ENCODE measurements at regions not wholly inside any gene's neighbourhood (a gene's known extent, or its start where the extent isn't known, plus 50 kb on each side); places are given as distances from the start of the nearest gene placed in this dataset.

- H4K8ac ChIP-seq (ENCODE audit: extremely low read depth, insufficient read depth, low read length): no peak overlapping the region
- DNase-seq (ENCODE audit: low read depth in 1 of 2, low spot score in 2 of 2): no peak
- H4K20me1 ChIP-seq (replicated peaks in 1 of 2; ENCODE audit: control insufficient read depth in 1 of 2, insufficient read depth in 2 of 2, low read length in 2 of 2): no peaks in the 10 kb centered on the region
- no peaks in the 10 kb centered on the region for H3K4me1 ChIP-seq (replicated peaks in 1 of 4; ENCODE audit: control insufficient read depth in 3 of 4, insufficient read depth in 4 of 4, low read length in 3 of 4)
- no peak overlapping the region for H3K9ac ChIP-seq (replicated peaks in 1 of 4; ENCODE audit: extremely low read depth in 1 of 4, low read depth in 3 of 4, low read length in 3 of 4)
- ChIA-PET POLR2A (ENCODE audit: partially characterized antibody) (no interaction called here), CTCF (ENCODE audit: partially characterized antibody) (interaction anchor here (0.8 to 1.2 kb wide), 5 partner anchors 8 to 116 kb away, joined by 3 to 5 read pairs (median 4); no protein-coding TSS in a partner anchor)
- no peak overlapping the region for H2AFZ ChIP-seq (ENCODE audit: low read length)
- H2BK12ac ChIP-seq (ENCODE audit: low read depth, low read length): no peak overlapping the region
- H3K14ac ChIP-seq (ENCODE audit: insufficient read length): no peak overlapping the region
- H3K4me2 ChIP-seq (ENCODE audit: insufficient read depth in 1 of 2, low read depth in 2 of 2, low read length in 2 of 2): no peak overlapping the region
- H3K9me3 ChIP-seq (ENCODE audit: insufficient read depth in 2 of 2, low read depth in 1 of 2, low read length in 1 of 2): no peaks in the 10 kb centered on the region
- H3K27ac ChIP-seq (ENCODE audit: low read depth, low read length): no peak overlapping the region
- no peak overlapping the region for H3K18ac ChIP-seq (ENCODE audit: extremely low read depth, low read length)
- no peak overlapping the region for H3K56ac ChIP-seq (replicated peaks; ENCODE audit: insufficient read length, low read depth, low read length)
- no peaks in the 10 kb centered on the region for H3K36me3 ChIP-seq (ENCODE audit: control insufficient read depth in 2 of 4, insufficient read depth in 4 of 4, low read length in 3 of 4)
- no peak overlapping the region for H2AK5ac ChIP-seq (ENCODE audit: low read depth, low read length)
- no peak overlapping the region for H3K4ac ChIP-seq (replicated peaks; ENCODE audit: insufficient read length, low read depth, low read length)
- no peak overlapping the region for H3K23ac ChIP-seq (ENCODE audit: insufficient read length)
- H3K4me3 ChIP-seq (ENCODE audit: extremely low read depth in 1 of 4, insufficient read depth in 2 of 4, low read depth in 3 of 4, low read length in 4 of 4): no peak overlapping the region
- WGBS, 2 experiments (ENCODE audit: extremely low coverage in 1 of 2, insufficient coverage in 1 of 2, insufficient read length in 1 of 2, insufficient replicate concordance in 2 of 2, low coverage in 1 of 2, low lambda C conversion rate in 2 of 2, missing lambda C conversion rate in 1 of 2): 93% methylated on average over 6 of the region's 6 CpGs; no CpG with 5 or more reads in 1 of the 2 experiments
- no peak for FAIRE-seq
- H3K27me3 ChIP-seq (replicated peaks in 1 of 4; ENCODE audit: control insufficient read depth in 3 of 4, extremely low read depth in 1 of 4, insufficient read depth in 3 of 4, low read length in 3 of 4): no peaks in the 10 kb centered on the region
- no peaks in the 10 kb centered on the region for H3K79me2 ChIP-seq (ENCODE audit: control insufficient read depth in 1 of 2, insufficient read depth in 2 of 2, low read length in 2 of 2)
- H2BK15ac ChIP-seq (ENCODE audit: low read length): no peak overlapping the region
- H2BK20ac ChIP-seq (ENCODE audit: low read length): no peak overlapping the region
- H2BK120ac ChIP-seq (replicated peaks; ENCODE audit: low read depth, low read length): no peak overlapping the region
- no peak overlapping the region for H4K91ac ChIP-seq (replicated peaks; ENCODE audit: insufficient read length, low read length)
- H3K79me1 ChIP-seq (ENCODE audit: low read depth, low read length): no peaks in the 10 kb centered on the region
- H2BK5ac ChIP-seq (ENCODE audit: low read depth, low read length): no peak overlapping the region
- H4K5ac ChIP-seq (ENCODE audit: insufficient read length, low read depth, low read length): no peak overlapping the region
- H3K23me2 ChIP-seq (ENCODE audit: low read depth, low read length): no peaks in the 10 kb centered on the region
- no peak for TF ChIP-seq ZNF274 (IDR thresholded peaks at IDR 0.05; ENCODE audit: borderline replicate concordance, extremely low read depth, low read length)
- TF ChIP-seq TAF1 (IDR thresholded peaks at IDR 0.05; ENCODE audit: low read depth, low read length): no peak
- TF ChIP-seq YY1 (IDR thresholded peaks at IDR 0.05; ENCODE audit: low read depth, low read length): no peak
- no peak for TF ChIP-seq KDM1A (IDR thresholded peaks at IDR 0.05; ENCODE audit: borderline replicate concordance, low read length)
- TF ChIP-seq RNF2 (IDR thresholded peaks at IDR 0.05; ENCODE audit: borderline replicate concordance, low read depth, low read length, missing control alignments, poor library complexity, severe bottlenecking): no peak
- TF ChIP-seq CTCF (IDR thresholded peaks at IDR 0.05; ENCODE audit: control extremely low read depth in 1 of 3, insufficient read depth in 1 of 3, low read depth in 1 of 3, low read length in 3 of 3): no peak
- TF ChIP-seq CREB1 (IDR thresholded peaks at IDR 0.05): no peak
- TF ChIP-seq SIN3A (conservative IDR thresholded peaks at IDR 0.05 in 1 of 2, IDR thresholded peaks at IDR 0.05 in 1 of 2; ENCODE audit: low read depth in 1 of 2, low read length in 2 of 2): no peak
- TF ChIP-seq CBX8 (IDR thresholded peaks at IDR 0.05; ENCODE audit: borderline replicate concordance, low read depth, low read length): no peak
Measured at GRCh38 chr5:103358305-103358995, 99.9 kb downstream of the MACIR start.
